ENCODE measurements at regions not wholly inside any gene's neighbourhood (a gene's known extent, or its start where the extent isn't known, plus 50 kb on each side); places are given as distances from the start of the nearest gene placed in this dataset.

DNA sequence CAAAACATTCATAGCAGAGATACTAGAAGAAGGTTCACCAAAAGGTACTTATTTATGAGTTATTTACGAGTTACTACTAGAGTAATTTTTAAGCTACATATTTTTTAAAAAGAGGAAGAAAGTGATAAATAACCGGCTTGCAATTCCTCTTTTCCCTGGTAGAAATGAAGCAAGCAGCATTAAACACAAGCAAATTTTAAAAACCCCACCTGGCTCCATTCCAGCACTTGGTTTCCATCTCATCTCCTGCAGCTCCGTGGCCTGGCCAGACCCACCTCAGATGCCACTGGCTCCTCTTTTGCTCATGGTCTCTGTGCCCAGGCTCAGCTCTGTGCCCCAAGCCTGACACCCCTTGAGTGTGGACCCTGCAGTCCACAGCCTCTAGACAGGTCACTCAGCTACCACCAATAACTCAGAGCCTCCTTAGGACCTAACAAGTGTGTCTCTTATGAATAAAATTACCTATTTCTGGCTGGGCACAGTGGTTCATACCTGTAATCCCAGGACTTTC lies 479.5 kb downstream of the TNS3 start:
- Histone ChIP-seq H3K4me2 (ENCODE audit: low read depth, low read length) (no peak overlapping the region), H3K4ac (ENCODE audit: low read depth, low read length) (no peak overlapping the region), H3K23ac (ENCODE audit: low read depth, low read length) (no peak overlapping the region), H3K9me3 (ENCODE audit: control insufficient read depth, insufficient read depth, low read length) (no peaks in the 10 kb centered on the region), H2AK5ac (ENCODE audit: low read depth, low read length) (no peak overlapping the region), H3K9ac (ENCODE audit: low read depth, low read length) (no peak overlapping the region), H3K27ac (ENCODE audit: insufficient read depth, low read length) (no peak overlapping the region), H3K4me3 (ENCODE audit: insufficient read depth, low read depth, low read length) (no peak overlapping the region), H3K9me1 (ENCODE audit: insufficient read depth, low read length) (0 out of 2 replicates have a peak, but pooled peaks cover 6% of the 10 kb centered on the region), H4K8ac (ENCODE audit: low read depth in 2 of 2, low read length in 2 of 2) (no peak overlapping the region), H2AFZ (replicated peaks; ENCODE audit: low read length, poor library complexity) (no peak overlapping the region), H3K79me1 (ENCODE audit: low read depth in 1 of 2, low read length in 2 of 2) (no peaks in the 10 kb centered on the region), H2BK15ac (ENCODE audit: low read depth, low read length) (no peak overlapping the region), H4K20me1 (ENCODE audit: insufficient read depth, low read length) (no peaks in the 10 kb centered on the region), H2AK9ac (replicated peaks; ENCODE audit: low read depth, low read length, poor library complexity) (no peak overlapping the region), H3K36me3 (ENCODE audit: control insufficient read depth, insufficient read depth, low read length) (no peaks in the 10 kb centered on the region), H3K4me1 (ENCODE audit: control insufficient read depth, insufficient read depth, low read length) (no peaks in the 10 kb centered on the region), H2BK20ac (ENCODE audit: low read depth, low read length) (no peak overlapping the region), H4K5ac (ENCODE audit: low read depth, low read length) (no peak overlapping the region), H3K56ac (ENCODE audit: extremely low read depth, insufficient read depth, low read length) (no peak overlapping the region), H2BK5ac (ENCODE audit: low read depth, low read length, poor library complexity, severe bottlenecking) (no peak overlapping the region), H3K14ac (replicated peaks; ENCODE audit: low read depth, low read length) (no peak overlapping the region), H3K18ac (ENCODE audit: low read depth, low read length) (no peak overlapping the region), H3K27me3 (ENCODE audit: control insufficient read depth, insufficient read depth, low read length) (no peaks in the 10 kb centered on the region), H2BK120ac (ENCODE audit: low read depth, low read length) (no peak overlapping the region), H4K91ac (ENCODE audit: insufficient read depth, low read depth, low read length) (no peak overlapping the region)
- dilution Hi-C loops (cut with HindIII; ENCODE audit: low sequenced_read_pairs, unreplicated experiment) = no loop called here
- 29% methylated on average over 1 of the region's 3 CpGs; no CpG with 5 or more reads in 1 of the 2 experiments for WGBS, 2 experiments (ENCODE audit: extremely low coverage in 2 of 2, insufficient read length in 1 of 2)
- no TSS peak for BruUV-seq (replicated peaks)
- DNase-seq (no peak), ATAC-seq (ENCODE audit: low read depth) (no peak)
- intact Hi-C loops (cut with micrococcal nuclease) = no loop called here
- in situ Hi-C loops (cut with MboI; ENCODE audit: low sequenced_read_pairs) = no loop called here
- TF ChIP-seq FOS (IDR thresholded peaks at IDR 0.05; ENCODE audit: low read depth, low read length) (no peak), RAD21 (IDR thresholded peaks at IDR 0.05; ENCODE audit: low read length) (no peak), MXI1 (IDR thresholded peaks at IDR 0.05; ENCODE audit: borderline replicate concordance, low read depth, low read length) (no peak)
- POLR2A ChIA-PET (ENCODE audit: unreplicated experiment) = no interaction called here
- CTCF ChIA-PET = interaction anchor here (0.6 kb wide), 1 partner anchor 1227 kb away, joined by 10 read pairs; no protein-coding TSS in a partner anchor

All from IMR-90 (cell line).